ENCODE measurements at regions not wholly inside any gene's neighbourhood (a gene's known extent, or its start where the extent isn't known, plus 50 kb on each side); places are given as distances from the start of the nearest gene placed in this dataset.
"Not testable (repeated sequence)": the region's sequence is repeated elsewhere in the genome, so short reads cannot be mapped to it uniquely, and the experiment has no call there.

DNA sequence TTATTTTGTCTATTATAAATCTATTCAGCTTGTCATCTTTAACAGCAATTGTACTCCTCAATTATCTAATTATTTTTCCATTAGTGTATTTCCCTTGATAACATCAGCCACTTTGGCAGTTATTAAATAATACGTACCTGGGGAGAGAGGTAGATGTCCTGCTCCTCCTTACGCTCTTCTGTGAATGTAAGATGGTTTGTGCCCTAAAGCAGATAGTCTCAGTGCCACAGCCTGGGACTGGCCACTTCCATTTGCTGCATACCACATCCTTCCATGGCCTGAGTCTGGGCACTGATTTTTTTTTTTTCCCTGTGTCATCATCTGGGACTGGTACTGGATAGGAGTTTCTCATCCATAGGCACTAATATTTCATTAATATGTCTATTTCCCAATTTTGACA, 632.4 kb upstream of the LRRTM4 start:
- Histone ChIP-seq H3K4me3 (ENCODE audit: low read length) (no peak overlapping the region), H3K4me2 (ENCODE audit: low read length) (no peak overlapping the region), H3K27me3 (ENCODE audit: control insufficient read depth, insufficient read depth, low read length) (no peaks in the 10 kb centered on the region), H3K36me3 (ENCODE audit: insufficient read depth, low read length) (no peaks in the 10 kb centered on the region), H3K4me1 (ENCODE audit: control insufficient read depth, insufficient read depth, low read length) (no peaks in the 10 kb centered on the region), H3K9ac (ENCODE audit: low read depth, low read length) (no peak overlapping the region), H3K9me3 (replicated peaks; ENCODE audit: low read length) (no peaks in the 10 kb centered on the region)

DNA sequence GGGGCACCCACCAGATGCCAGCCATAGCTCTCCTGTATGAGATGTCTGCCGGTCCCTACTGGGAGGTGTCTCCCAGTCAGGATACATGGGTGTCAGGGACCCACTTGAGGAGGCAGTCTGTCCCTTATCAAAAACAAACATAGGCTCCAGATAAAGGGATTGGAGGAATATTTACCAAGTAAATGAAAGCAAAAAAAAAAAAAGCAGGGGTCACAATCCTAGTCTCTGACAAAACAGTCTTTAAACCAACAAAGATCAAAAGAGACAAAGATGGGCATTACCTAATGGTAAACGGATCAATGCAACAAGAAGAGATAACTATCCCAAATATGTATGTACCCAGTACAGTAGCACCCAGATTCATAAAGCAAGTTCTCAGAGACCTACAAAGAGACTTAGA, 640.0 kb upstream of the LRRTM4 start:
- H3K4me2 ChIP-seq (ENCODE audit: low read length): no peak overlapping the region
- H3K36me3 ChIP-seq (ENCODE audit: insufficient read depth, low read length): no peaks in the 10 kb centered on the region
- no peaks in the 10 kb centered on the region for H3K4me1 ChIP-seq (ENCODE audit: control insufficient read depth, insufficient read depth, low read length)
- H3K27me3 ChIP-seq (ENCODE audit: control insufficient read depth, insufficient read depth, low read length): no peaks in the 10 kb centered on the region
- H3K4me3 ChIP-seq (ENCODE audit: low read length): no peak overlapping the region
- H3K9me3 ChIP-seq (replicated peaks; ENCODE audit: low read length): no peaks in the 10 kb centered on the region
- H3K9ac ChIP-seq (ENCODE audit: low read depth, low read length): no peak overlapping the region

DNA sequence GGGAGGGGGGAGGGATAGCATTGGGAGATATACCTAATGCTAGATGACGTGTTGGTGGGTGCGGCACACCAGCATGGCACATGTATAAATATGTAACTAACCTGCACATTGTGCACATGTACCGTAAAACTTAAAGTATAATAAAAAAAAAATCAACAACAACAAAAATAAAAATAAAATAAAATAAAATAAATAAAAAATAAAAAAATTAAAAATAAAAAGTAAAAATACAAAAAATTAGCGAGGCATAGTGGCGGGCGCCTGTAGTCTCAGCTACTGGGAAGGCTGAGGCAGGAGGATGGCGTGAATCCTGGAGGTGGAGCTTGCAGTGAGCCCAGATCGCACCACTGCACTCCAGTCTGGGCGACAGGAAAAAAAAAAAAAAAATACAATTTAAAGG, 650.0 kb upstream of the LRRTM4 start:
- H3K36me3 ChIP-seq (ENCODE audit: insufficient read depth, low read length); H3K27me3 ChIP-seq (ENCODE audit: control insufficient read depth, insufficient read depth, low read length); H3K9ac ChIP-seq (ENCODE audit: low read depth, low read length): not testable (repeated sequence)

DNA sequence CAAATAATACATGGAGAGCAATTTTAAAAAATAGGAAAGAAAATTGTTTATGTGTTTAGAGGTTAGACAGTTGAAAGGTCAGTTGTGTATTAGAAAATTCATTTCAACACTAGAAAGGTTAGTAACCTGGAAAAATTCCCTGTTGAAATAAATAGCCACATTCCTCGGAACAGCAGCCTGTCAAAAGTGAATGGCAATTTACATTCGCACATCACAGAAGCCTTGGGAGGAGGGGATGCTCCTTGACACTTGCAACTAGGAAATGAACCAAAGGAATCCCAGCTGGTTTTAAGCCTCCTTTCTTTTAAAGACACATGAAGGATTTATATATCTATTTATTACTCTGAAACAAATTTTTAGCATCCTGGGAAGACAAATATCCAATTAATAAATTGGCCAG, 653.5 kb upstream of the LRRTM4 start:
- Histone ChIP-seq H3K4me2 (ENCODE audit: low read length) (no peak overlapping the region), H3K36me3 (ENCODE audit: insufficient read depth, low read length) (no peaks in the 10 kb centered on the region)

More for the DNA sequence above, 650.0 kb upstream of the LRRTM4 start:
- H3K4me1 ChIP-seq (ENCODE audit: control insufficient read depth, insufficient read depth, low read length); H3K4me3 ChIP-seq (ENCODE audit: low read length); H3K4me2 ChIP-seq (ENCODE audit: low read length); H3K9me3 ChIP-seq (replicated peaks; ENCODE audit: low read length): not testable (repeated sequence)

DNA sequence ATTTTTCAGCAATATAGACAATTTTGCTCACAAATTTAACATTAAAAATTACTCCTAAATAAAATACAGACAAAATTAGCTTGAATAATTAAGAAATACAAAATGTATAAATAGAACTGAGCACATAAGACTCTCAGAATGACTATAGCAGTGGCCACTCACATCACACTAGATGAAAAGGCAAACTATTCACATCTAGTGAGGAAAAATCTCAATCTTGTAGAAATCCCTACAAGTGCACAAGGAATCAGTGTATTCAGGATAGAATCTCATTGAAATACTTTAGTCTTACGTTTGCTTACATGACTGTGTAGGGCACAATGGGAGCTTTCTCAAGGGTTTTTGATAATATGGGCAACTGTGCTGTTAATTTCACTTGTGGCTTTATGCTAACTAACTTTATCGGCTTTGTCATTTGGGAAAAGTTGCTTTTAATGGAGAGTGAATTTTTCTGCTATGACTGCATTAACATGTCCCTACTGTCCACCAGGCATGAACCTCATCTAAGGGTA, 678.9 kb upstream of the LRRTM4 start:
- H3K27me3 ChIP-seq (ENCODE audit: control insufficient read depth, insufficient read depth, low read length): no peaks in the 10 kb centered on the region
- H3K9ac ChIP-seq (ENCODE audit: low read depth, low read length): no peak overlapping the region
- H3K4me3 ChIP-seq (ENCODE audit: low read length): no peak overlapping the region
- H3K4me1 ChIP-seq (ENCODE audit: control insufficient read depth, insufficient read depth, low read length): no peaks in the 10 kb centered on the region
- no peak overlapping the region for H3K4me2 ChIP-seq (ENCODE audit: low read length)
- H3K36me3 ChIP-seq (ENCODE audit: insufficient read depth, low read length): no peaks in the 10 kb centered on the region
- H3K9me3 ChIP-seq (replicated peaks; ENCODE audit: low read length): no peaks in the 10 kb centered on the region

More for the DNA sequence above, 653.5 kb upstream of the LRRTM4 start:
- H3K4me1 ChIP-seq (ENCODE audit: control insufficient read depth, insufficient read depth, low read length): no peaks in the 10 kb centered on the region
- no peaks in the 10 kb centered on the region for H3K9me3 ChIP-seq (replicated peaks; ENCODE audit: low read length)
- no peaks in the 10 kb centered on the region for H3K27me3 ChIP-seq (ENCODE audit: control insufficient read depth, insufficient read depth, low read length)
- H3K4me3 ChIP-seq (ENCODE audit: low read length): no peak overlapping the region
- no peak overlapping the region for H3K9ac ChIP-seq (ENCODE audit: low read depth, low read length)

DNA sequence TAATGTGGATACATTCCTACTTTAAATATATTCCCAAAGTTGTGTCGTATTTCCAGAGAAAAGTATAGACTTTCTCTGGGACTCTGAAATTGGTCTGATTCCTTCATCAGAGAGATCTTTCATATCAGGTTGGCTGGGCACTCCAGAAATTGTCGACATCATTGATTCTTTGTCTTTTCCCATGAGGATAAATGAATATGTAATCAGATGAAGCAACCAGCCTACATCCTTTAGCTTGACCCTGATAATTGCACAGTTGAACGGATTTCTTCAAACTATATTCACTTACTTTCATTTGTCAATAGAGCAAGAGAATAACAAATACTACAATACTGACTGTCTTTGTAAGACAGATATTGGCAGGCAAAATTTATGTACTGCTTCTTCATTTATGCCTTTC, 680.2 kb upstream of the LRRTM4 start:
- Histone ChIP-seq H3K9me3 (replicated peaks; ENCODE audit: low read length) (no peaks in the 10 kb centered on the region), H3K4me2 (ENCODE audit: low read length) (no peak overlapping the region), H3K27me3 (ENCODE audit: control insufficient read depth, insufficient read depth, low read length) (no peaks in the 10 kb centered on the region), H3K36me3 (ENCODE audit: insufficient read depth, low read length) (no peaks in the 10 kb centered on the region), H3K4me3 (ENCODE audit: low read length) (no peak overlapping the region), H3K9ac (ENCODE audit: low read depth, low read length) (no peak overlapping the region), H3K4me1 (ENCODE audit: control insufficient read depth, insufficient read depth, low read length) (no peaks in the 10 kb centered on the region)

DNA sequence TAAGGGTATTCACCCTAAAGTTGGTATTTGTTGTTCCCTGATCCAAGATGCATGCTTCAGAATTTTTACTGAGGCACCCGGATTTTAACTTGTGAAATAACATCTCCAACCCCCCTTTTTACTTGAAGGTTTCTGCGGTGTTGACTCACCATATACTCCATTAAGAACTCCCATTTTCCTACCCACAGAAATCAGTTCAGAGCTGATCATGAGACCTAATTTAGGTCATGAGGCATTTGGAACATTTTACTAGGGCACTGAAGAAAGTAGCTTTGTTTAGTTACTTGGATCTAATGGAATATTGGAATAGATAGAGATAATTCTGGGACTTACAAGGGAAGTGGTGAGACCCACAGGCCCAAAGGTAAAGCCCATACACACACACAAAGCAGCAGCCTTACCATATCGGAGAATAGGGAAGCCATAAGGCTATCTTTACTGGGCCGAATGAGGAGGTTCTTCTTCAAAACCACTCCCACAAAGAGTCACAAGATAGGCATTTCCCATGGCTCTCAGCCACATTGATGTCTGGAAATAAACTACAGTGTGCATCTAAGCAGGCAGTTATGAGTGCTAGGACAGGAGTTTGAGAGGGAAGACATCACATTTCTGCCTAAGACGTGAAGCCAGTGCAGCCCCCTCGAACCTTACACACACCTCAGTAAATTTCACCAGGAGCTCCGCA, 681.0 kb upstream of the LRRTM4 start:
- H3K36me3 ChIP-seq (ENCODE audit: insufficient read depth, low read length): no peaks in the 10 kb centered on the region
- no peaks in the 10 kb centered on the region for H3K27me3 ChIP-seq (ENCODE audit: control insufficient read depth, insufficient read depth, low read length)
- H3K9me3 ChIP-seq (replicated peaks; ENCODE audit: low read length): no peaks in the 10 kb centered on the region
- no peaks in the 10 kb centered on the region for H3K4me1 ChIP-seq (ENCODE audit: control insufficient read depth, insufficient read depth, low read length)
- H3K9ac ChIP-seq (ENCODE audit: low read depth, low read length): no peak overlapping the region
- no peak overlapping the region for H3K4me3 ChIP-seq (ENCODE audit: low read length)
- no peak overlapping the region for H3K4me2 ChIP-seq (ENCODE audit: low read length)

DNA sequence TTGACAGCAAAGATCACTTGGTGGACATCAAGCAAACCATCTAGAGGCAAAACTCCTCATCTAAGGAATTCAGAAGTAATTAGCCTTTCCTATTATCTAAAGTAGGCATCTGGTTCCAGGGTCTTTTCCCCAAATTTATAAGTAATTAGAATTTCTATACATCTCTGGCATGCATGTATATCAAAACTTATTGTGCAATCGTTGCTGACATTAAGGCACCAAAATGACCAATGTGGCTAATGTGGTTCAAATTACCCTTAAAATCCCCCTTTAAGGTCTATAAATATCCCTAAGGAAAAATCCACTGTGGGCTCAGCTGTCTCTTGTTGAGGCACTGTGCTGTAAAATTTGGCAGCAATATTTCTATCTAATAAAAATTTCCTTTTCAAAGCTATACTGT, 695.9 kb upstream of the LRRTM4 start:
- Histone ChIP-seq H3K27me3 (ENCODE audit: control insufficient read depth, insufficient read depth, low read length) (no peaks in the 10 kb centered on the region), H3K9ac (ENCODE audit: low read depth, low read length) (no peak overlapping the region), H3K4me3 (ENCODE audit: low read length) (no peak overlapping the region), H3K9me3 (replicated peaks; ENCODE audit: low read length) (no peaks in the 10 kb centered on the region), H3K36me3 (ENCODE audit: insufficient read depth, low read length) (no peaks in the 10 kb centered on the region), H3K4me1 (ENCODE audit: control insufficient read depth, insufficient read depth, low read length) (no peaks in the 10 kb centered on the region), H3K4me2 (ENCODE audit: low read length) (no peak overlapping the region)

DNA sequence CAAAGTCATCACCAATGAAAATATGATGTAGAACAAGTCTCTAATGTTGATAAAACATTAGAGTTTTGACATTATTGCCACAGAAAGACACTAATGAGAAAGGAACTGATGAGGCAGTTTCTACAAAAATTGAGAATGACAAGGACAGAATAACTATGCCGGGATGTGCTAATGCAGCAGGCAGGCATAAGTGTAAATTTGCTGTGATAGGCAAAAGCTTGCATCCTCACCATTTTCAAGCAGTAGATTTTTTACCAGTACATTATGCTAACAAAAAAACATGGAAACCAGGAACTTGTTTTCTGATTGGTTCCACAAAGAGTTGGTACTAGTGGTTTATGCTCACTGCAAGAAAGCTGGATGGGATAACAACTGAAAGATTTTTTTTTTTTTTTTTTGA, 715.5 kb upstream of the LRRTM4 start:
- Histone ChIP-seq H3K9me3 (replicated peaks; ENCODE audit: low read length) (no peaks in the 10 kb centered on the region), H3K27me3 (ENCODE audit: control insufficient read depth, insufficient read depth, low read length) (no peaks in the 10 kb centered on the region), H3K9ac (ENCODE audit: low read depth, low read length) (no peak overlapping the region)

DNA sequence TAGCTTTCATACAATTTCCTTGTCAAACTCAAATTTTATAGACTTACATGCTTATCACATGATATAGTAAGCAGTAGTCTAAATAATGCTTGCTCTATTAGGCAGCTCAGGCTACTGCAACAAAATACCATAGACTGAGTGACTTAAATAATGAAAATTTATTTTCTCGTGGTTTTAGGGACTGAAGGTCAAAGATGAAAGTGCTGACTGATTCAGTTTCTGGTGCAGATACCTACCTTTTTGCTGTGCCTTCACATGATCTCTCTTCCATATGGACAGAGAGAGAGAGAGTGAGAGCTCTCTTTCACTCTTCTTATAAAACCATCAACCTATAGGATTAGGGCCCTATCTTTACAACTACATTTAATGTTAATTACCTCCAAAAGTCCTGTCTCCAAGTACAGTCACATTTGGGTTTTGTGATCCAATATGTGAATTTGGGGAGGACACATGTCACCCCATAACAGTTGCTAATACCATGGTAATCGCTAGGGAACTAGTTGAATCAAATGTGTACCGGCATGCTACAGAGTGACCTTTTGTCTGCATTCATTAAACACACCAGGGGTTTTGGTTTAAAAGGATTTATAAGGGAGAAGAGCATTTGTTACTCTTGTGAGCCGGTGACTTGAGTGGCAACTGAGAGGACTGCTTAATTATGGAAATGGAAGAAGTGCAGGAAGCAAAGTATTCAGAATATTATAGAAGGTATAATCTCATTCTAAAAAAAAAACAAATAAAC, 723.4 kb upstream of the LRRTM4 start:
- Histone ChIP-seq H3K4me3 (ENCODE audit: low read length) (no peak overlapping the region), H3K4me1 (ENCODE audit: control insufficient read depth, insufficient read depth, low read length) (no peaks in the 10 kb centered on the region), H3K27me3 (ENCODE audit: control insufficient read depth, insufficient read depth, low read length) (no peaks in the 10 kb centered on the region), H3K4me2 (ENCODE audit: low read length) (no peak overlapping the region), H3K9me3 (replicated peaks; ENCODE audit: low read length) (no peaks in the 10 kb centered on the region), H3K36me3 (ENCODE audit: insufficient read depth, low read length) (no peaks in the 10 kb centered on the region), H3K9ac (ENCODE audit: low read depth, low read length) (no peak overlapping the region)

More for the DNA sequence above, 715.5 kb upstream of the LRRTM4 start:
- H3K4me1 ChIP-seq (ENCODE audit: control insufficient read depth, insufficient read depth, low read length): no peaks in the 10 kb centered on the region
- H3K4me2 ChIP-seq (ENCODE audit: low read length): no peak overlapping the region
- no peaks in the 10 kb centered on the region for H3K36me3 ChIP-seq (ENCODE audit: insufficient read depth, low read length)
- H3K4me3 ChIP-seq (ENCODE audit: low read length): no peak overlapping the region

DNA sequence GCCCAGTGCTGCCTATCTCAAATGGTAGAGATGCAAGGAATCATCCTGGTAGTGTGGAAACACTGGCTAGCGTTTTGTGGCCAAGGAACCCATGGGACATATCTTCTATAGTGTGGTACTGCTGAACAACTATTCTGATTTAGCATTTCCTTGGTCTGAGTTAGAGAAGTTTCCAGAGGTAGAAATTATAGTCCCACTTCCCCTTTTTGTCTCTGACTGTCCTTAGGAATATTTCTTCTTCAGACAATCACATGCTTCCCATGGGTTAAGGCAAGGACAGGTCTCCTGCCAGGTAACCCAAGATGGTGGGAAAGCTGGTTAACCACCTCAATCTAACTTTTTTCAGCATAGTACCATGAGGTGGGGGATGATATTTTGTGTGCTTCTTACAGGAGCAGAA, 729.5 kb upstream of the LRRTM4 start:
- Histone ChIP-seq H3K36me3 (ENCODE audit: insufficient read depth, low read length) (no peaks in the 10 kb centered on the region), H3K4me1 (ENCODE audit: control insufficient read depth, insufficient read depth, low read length) (no peaks in the 10 kb centered on the region), H3K4me2 (ENCODE audit: low read length) (no peak overlapping the region)

DNA sequence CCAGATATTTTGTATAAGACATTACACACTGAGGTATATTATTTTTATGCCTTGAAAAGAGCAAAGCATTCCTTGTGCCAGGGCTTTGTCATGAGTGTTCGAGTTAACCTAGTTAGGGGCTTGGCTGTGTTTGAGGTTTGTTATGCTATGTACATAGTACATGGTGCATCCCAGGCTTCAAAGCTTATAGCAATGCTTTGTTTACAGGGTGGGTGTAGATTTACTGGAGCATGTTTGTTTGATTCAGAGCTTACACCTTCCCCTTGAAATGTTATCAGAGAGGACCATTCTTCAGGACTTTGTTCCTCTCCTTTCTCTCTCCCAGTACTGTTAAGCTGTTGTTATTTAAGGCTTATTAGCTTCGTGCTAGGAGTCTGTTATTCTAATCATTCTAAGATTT, 738.7 kb upstream of the LRRTM4 start:
- H3K9ac ChIP-seq (ENCODE audit: low read depth, low read length): no peak overlapping the region
- no peaks in the 10 kb centered on the region for H3K9me3 ChIP-seq (replicated peaks; ENCODE audit: low read length)
- no peaks in the 10 kb centered on the region for H3K4me1 ChIP-seq (ENCODE audit: control insufficient read depth, insufficient read depth, low read length)
- H3K4me2 ChIP-seq (ENCODE audit: low read length): no peak overlapping the region
- no peaks in the 10 kb centered on the region for H3K36me3 ChIP-seq (ENCODE audit: insufficient read depth, low read length)
- H3K4me3 ChIP-seq (ENCODE audit: low read length): no peak overlapping the region
- no peaks in the 10 kb centered on the region for H3K27me3 ChIP-seq (ENCODE audit: control insufficient read depth, insufficient read depth, low read length)

More for the DNA sequence above, 729.5 kb upstream of the LRRTM4 start:
- Histone ChIP-seq H3K9ac (ENCODE audit: low read depth, low read length) (no peak overlapping the region), H3K4me3 (ENCODE audit: low read length) (no peak overlapping the region), H3K9me3 (replicated peaks; ENCODE audit: low read length) (no peaks in the 10 kb centered on the region), H3K27me3 (ENCODE audit: control insufficient read depth, insufficient read depth, low read length) (no peaks in the 10 kb centered on the region)

All from skeletal muscle satellite cell (primary cell).